HuH-7 (cell line): ENCODE measurements at regions not wholly inside any gene's neighbourhood (a gene's known extent, or its start where the extent isn't known, plus 50 kb on each side); places are given as distances from the start of the nearest gene placed in this dataset.

Source experiments
- DNase-seq: peaks from one replicate; pipeline ENCODE4 v3.0.0; 2011; ENCODE audit warnings: low spot score

GRCh38 chr3:107260207-107260606 is 117.0 kb upstream of the CCDC54 start:
- DNase-seq, result no peak

- DNase-seq, result no peak
Observed at GRCh38 chr3:107263269-107264021, 113.8 kb upstream of the CCDC54 start.

- DNase-seq, result no peak
Observed at GRCh38 chr3:107264888-107265287, 112.4 kb upstream of the CCDC54 start.

- no peak for DNase-seq
Observed at GRCh38 chr3:107265526-107265925, 111.7 kb upstream of the CCDC54 start.

- DNase-seq, result no peak
Observed at GRCh38 chr3:107268469-107268868, 108.8 kb upstream of the CCDC54 start.

- no peak for DNase-seq
Observed at GRCh38 chr3:107269136-107269535, 108.1 kb upstream of the CCDC54 start.

GRCh38 chr3:107271787-107272387 is 105.4 kb upstream of the CCDC54 start:
- peak; percentile 25 for DNase-seq

- no peak for DNase-seq
Observed at GRCh38 chr3:107272471-107272870, 104.8 kb upstream of the CCDC54 start.

GRCh38 chr3:107272885-107273284 is 104.4 kb upstream of the CCDC54 start:
- no peak for DNase-seq

- no peak for DNase-seq
Observed at GRCh38 chr3:107273771-107274170, 103.5 kb upstream of the CCDC54 start.

- DNase-seq, result no peak
Observed at GRCh38 chr3:107275511-107275910, 101.7 kb upstream of the CCDC54 start.

GRCh38 chr3:107283948-107284347 is 93.3 kb upstream of the CCDC54 start:
- DNase-seq, result no peak

GRCh38 chr3:107284612-107285011 is 92.6 kb upstream of the CCDC54 start:
- DNase-seq, result no peak

GRCh38 chr3:107285197-107285596 is 92.0 kb upstream of the CCDC54 start:
- DNase-seq, result no peak

- no peak for DNase-seq
Observed at GRCh38 chr3:107289354-107289753, 87.9 kb upstream of the CCDC54 start.

- no peak for DNase-seq
Observed at GRCh38 chr3:107294117-107294516, 83.1 kb upstream of the CCDC54 start.

- no peak for DNase-seq
Observed at GRCh38 chr3:107297597-107297996, 79.6 kb upstream of the CCDC54 start.

GRCh38 chr3:107307205-107307604 is 70.0 kb upstream of the CCDC54 start:
- DNase-seq, result no peak

GRCh38 chr3:107308716-107309115 is 68.5 kb upstream of the CCDC54 start:
- DNase-seq, result no peak

- DNase-seq, result no peak
Observed at GRCh38 chr3:107309312-107309711, 67.9 kb upstream of the CCDC54 start.

GRCh38 chr3:107313711-107314110 is 63.5 kb upstream of the CCDC54 start:
- DNase-seq, result no peak

- DNase-seq, result no peak
Observed at GRCh38 chr3:107315141-107315540, 62.1 kb upstream of the CCDC54 start.

- DNase-seq, result no peak
Observed at GRCh38 chr3:107323723-107324122, 53.5 kb upstream of the CCDC54 start.

GRCh38 chr3:107325446-107325845 is 51.8 kb upstream of the CCDC54 start:
- no peak for DNase-seq
